ENCODE measurements at regions not wholly inside any gene's neighbourhood (a gene's known extent, or its start where the extent isn't known, plus 50 kb on each side); places are given as distances from the start of the nearest gene placed in this dataset.

- DNase-seq (ENCODE audit: low spot score in 2 of 2), result no peak
- no peak for TF ChIP-seq CTCF (IDR thresholded peaks at IDR 0.05)
- H3K27ac ChIP-seq, result no peak overlapping the region
- no peaks in the 10 kb centered on the region for H3K36me3 ChIP-seq
- H3K9me3 ChIP-seq, result no peaks in the 10 kb centered on the region
- no peaks in the 10 kb centered on the region for H3K27me3 ChIP-seq
- no peak overlapping the region for H3K4me3 ChIP-seq
- H3K4me1 ChIP-seq, result no peaks in the 10 kb centered on the region
- intact Hi-C loops (cut with DNase I), result no loop called here
Observed at GRCh38 chr6:143585241-143585640, 73.7 kb upstream of the FUCA2 start.

GRCh38 chr6:143583542-143584327 lies 72.2 kb upstream of the FUCA2 start:
- Histone ChIP-seq H3K36me3 (no peaks in the 10 kb centered on the region), H3K27me3 (no peaks in the 10 kb centered on the region), H3K27ac (no peak overlapping the region), H3K4me1 (peaks cover 3 to 5% of the 10 kb centered on the region in 2 donors), H3K4me3 (no peak overlapping the region), H3K9me3 (no peaks in the 10 kb centered on the region)
- intact Hi-C loops (cut with DNase I), result no loop called here
- TF ChIP-seq CTCF (IDR thresholded peaks at IDR 0.05), result no peak
- DNase-seq (ENCODE audit: low spot score in 2 of 2), result no peak

- Histone ChIP-seq H3K9me3 (no peaks in the 10 kb centered on the region), H3K36me3 (no peaks in the 10 kb centered on the region), H3K4me3 (no peak overlapping the region), H3K27ac (peak overlapping the region in 1 of 2 donors; percentile 21), H3K27me3 (no peaks in the 10 kb centered on the region), H3K4me1 (peaks cover 3 to 5% of the 10 kb centered on the region in 2 donors)
- TF ChIP-seq CTCF (IDR thresholded peaks at IDR 0.05), result no peak
- no peak for DNase-seq (ENCODE audit: low spot score in 2 of 2)
- intact Hi-C loops (cut with DNase I), result no loop called here
Observed at GRCh38 chr6:143581835-143582480, 70.4 kb upstream of the FUCA2 start.

GRCh38 chr6:143579703-143580102 lies 68.2 kb upstream of the FUCA2 start:
- DNase-seq (ENCODE audit: low spot score in 2 of 2), result peak; percentile 19 to 86
- H3K9me3 ChIP-seq, result no peaks in the 10 kb centered on the region
- no peak overlapping the region for H3K27ac ChIP-seq
- H3K4me1 ChIP-seq, result peaks cover 3 to 5% of the 10 kb centered on the region in 2 donors
- no peak for TF ChIP-seq CTCF (IDR thresholded peaks at IDR 0.05)
- H3K36me3 ChIP-seq, result no peaks in the 10 kb centered on the region
- intact Hi-C loops (cut with DNase I), result loop anchor here (2.0 to 5.0 kb wide), 2 partner anchors 97 to 168 kb away; partner anchors contain the start of gene PHACTR2
- H3K27me3 ChIP-seq, result no peaks in the 10 kb centered on the region
- H3K4me3 ChIP-seq, result no peak overlapping the region

- H3K27me3 ChIP-seq, result no peaks in the 10 kb centered on the region
- no peaks in the 10 kb centered on the region for H3K36me3 ChIP-seq
- intact Hi-C loops (cut with DNase I), result loop anchor here (2.0 to 5.0 kb wide), 2 partner anchors 99 to 169 kb away; partner anchors contain the start of gene PHACTR2
- H3K4me1 ChIP-seq, result peaks cover 3 to 5% of the 10 kb centered on the region in 2 donors
- H3K9me3 ChIP-seq, result no peaks in the 10 kb centered on the region
- no peak overlapping the region for H3K27ac ChIP-seq
- TF ChIP-seq CTCF (IDR thresholded peaks at IDR 0.05), result no peak
- no peak overlapping the region for H3K4me3 ChIP-seq
- DNase-seq (ENCODE audit: low spot score in 2 of 2), result no peak
Observed at GRCh38 chr6:143578054-143578453, 66.5 kb upstream of the FUCA2 start.
